PC-3 (cell line): ENCODE measurements at regions not wholly inside any gene's neighbourhood (a gene's known extent, or its start where the extent isn't known, plus 50 kb on each side); places are given as distances from the start of the nearest gene placed in this dataset.

Experiments used
- ATAC-seq: fragments of 200-7000 bp; cut with Tn5 transposase; 2 replicates; pipeline ENCODE4 v1.9.1; 2020; ENCODE audit warnings: mild to moderate bottlenecking, moderate library complexity
- BruUV-seq: library from RNA; stranded (reverse); fragments of 400-500 nt; replicated peaks from 2 replicates; lab custom pipeline; 2021; lab: Mats Ljungman, UMichigan
- CTCF ChIA-PET: fragments of 300-600 bp; sonication (Branson Sonifier 250); formaldehyde crosslinking; loops from one replicate; lab custom pipeline; 2022; ENCODE audit warnings: antibody characterized with exemption; lab: Charles Lee
- POLR2A ChIA-PET: fragments of 300-600 bp; sonication (Branson Sonifier 250); formaldehyde crosslinking; loops from one replicate; lab custom pipeline; 2022; ENCODE audit warnings: antibody characterized with exemption; ENCODE audit not compliant: unreplicated experiment; lab: Charles Lee
- DNase-seq: peaks from one replicate; pipeline ENCODE4 v3.0.0-alpha.2; 2015
- H2AFZ ChIP-seq: fragments of 300-600 bp; sonication (generic); 2 replicates; pipeline ENCODE4 v1.6.0; 2016; ENCODE audit warnings: antibody characterized with exemption, low read length
- H3F3A ChIP-seq: fragments of 300-600 bp; sonication (generic); one replicate; pipeline ENCODE4 v1.6.0; 2017; ENCODE audit warnings: antibody characterized with exemption, low read length, control low read depth, mild to moderate bottlenecking; ENCODE audit not compliant: unreplicated experiment
- H3K27ac ChIP-seq: fragments of 300-600 bp; sonication (generic); 2 replicates; pipeline ENCODE4 v1.5.1; 2016; ENCODE audit warnings: mild to moderate bottlenecking, low read length
- H3K27me3 ChIP-seq: fragments of 300-600 bp; sonication (generic); 2 replicates; pipeline ENCODE4 v1.6.1; 2016; ENCODE audit warnings: low read length, mixed read lengths
- H3K36me3 ChIP-seq: fragments of 300-600 bp; sonication (generic); 2 replicates; pipeline ENCODE4 v1.6.1; 2016; ENCODE audit warnings: low read depth, mixed run types, low read length, mixed read lengths
- H3K4me1 ChIP-seq: fragments of 300-600 bp; sonication (generic); 2 replicates; pipeline ENCODE4 v1.5.1; 2016; ENCODE audit warnings: low read length; ENCODE audit not compliant: insufficient read depth
- H3K4me2 ChIP-seq: fragments of 300-600 bp; sonication (generic); 2 replicates; pipeline ENCODE4 v1.6.0; 2016; ENCODE audit warnings: low read length
- H3K4me3 ChIP-seq: fragments of 300-600 bp; sonication (generic); 2 replicates; pipeline ENCODE4 v1.5.1; 2016; ENCODE audit warnings: mild to moderate bottlenecking, low read length, mixed read lengths
- H3K79me2 ChIP-seq: fragments of 300-600 bp; sonication (generic); 2 replicates; pipeline ENCODE4 v1.6.1; 2017; ENCODE audit warnings: low read length, mixed read lengths
- H3K9ac ChIP-seq: fragments of 300-600 bp; sonication (generic); 2 replicates; pipeline ENCODE4 v1.6.0; 2016; ENCODE audit warnings: mild to moderate bottlenecking, low read length
- H3K9me2 ChIP-seq: fragments of 300-600 bp; sonication (generic); replicated peaks from 2 replicates; pipeline ENCODE4 v1.6.1; 2016; ENCODE audit warnings: mixed run types, low read length, mixed read lengths
- H3K9me3 ChIP-seq: fragments of 300-600 bp; sonication (generic); 2 replicates; pipeline ENCODE4 v1.6.1; 2016; ENCODE audit warnings: low read length, mixed read lengths
- H4K20me1 ChIP-seq: fragments of 300-600 bp; sonication (generic); 2 replicates; pipeline ENCODE4 v1.6.1; 2016; ENCODE audit warnings: low read length, mixed read lengths
- EZH2 ChIP-seq: fragments of 300-600 bp; sonication (generic); IDR thresholded peaks from one replicate; pipeline ENCODE4 v1.6.1; 2017; ENCODE audit warnings: antibody characterized with exemption, mild to moderate bottlenecking, low read length; ENCODE audit not compliant: unreplicated experiment
- EZH2phosphoT487 ChIP-seq: fragments of 300-600 bp; sonication (generic); IDR thresholded peaks from 2 replicates; pipeline ENCODE4 v1.6.1; 2018; ENCODE audit warnings: mild to moderate bottlenecking, antibody characterized with exemption, low read length, borderline replicate concordance
- intact Hi-C: fragments of 100-400 bp; cut with micrococcal nuclease; formaldehyde crosslinking; loops from 2 replicates; pipeline ENCODE4 v1.9.0; 2023
- TF ChIP-seq, protein P1 (sequence below): fragments of 300-600 bp; sonication (generic); conservative IDR thresholded peaks from 2 replicates; pipeline ENCODE4 v1.5.1; 2017; ENCODE audit warnings: antibody characterized with exemption, low read depth, mild to moderate bottlenecking, low read length

DNA sequence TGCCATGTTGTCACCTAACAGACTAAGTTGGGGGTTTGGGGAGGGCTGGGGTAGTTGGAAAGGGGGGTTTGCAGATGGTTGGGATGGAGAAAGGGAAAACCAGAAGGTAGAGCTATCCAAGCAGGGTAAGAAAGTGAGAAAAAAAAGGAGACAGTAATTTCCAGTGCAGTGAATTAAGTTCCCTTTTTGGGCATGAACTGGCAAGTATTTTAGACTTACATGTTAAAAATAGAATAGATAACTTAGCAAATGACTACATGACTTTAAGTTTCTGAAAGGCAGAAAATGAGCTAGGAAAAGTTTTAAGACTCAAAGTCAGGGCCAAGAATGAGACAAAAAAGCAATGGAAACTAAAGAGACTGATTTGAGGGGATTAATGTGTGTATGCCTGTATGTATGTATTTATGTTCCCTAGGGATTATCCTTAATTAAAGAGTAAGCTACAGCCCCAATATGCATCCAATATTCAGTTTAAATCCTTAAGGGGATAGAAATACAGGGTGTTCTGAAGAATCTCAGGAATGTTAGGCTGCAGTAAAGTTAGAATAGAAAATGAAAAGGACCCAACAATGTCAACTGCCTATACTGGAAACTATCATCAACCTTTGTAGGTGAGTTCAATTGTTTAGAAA, 285.2 kb upstream of the MME start:
- Histone ChIP-seq H3K4me1 (no peaks in the 10 kb centered on the region), H3K79me2 (no peaks in the 10 kb centered on the region), H3K9me2 (no peaks in the 10 kb centered on the region), H3F3A (no peaks in the 10 kb centered on the region), H3K27me3 (no peaks in the 10 kb centered on the region), H3K9ac (no peak overlapping the region), H3K9me3 (no peaks in the 10 kb centered on the region), H4K20me1 (no peaks in the 10 kb centered on the region), H3K36me3 (no peaks in the 10 kb centered on the region), H2AFZ (no peak overlapping the region), H3K4me3 (no peak overlapping the region), H3K27ac (no peak overlapping the region), H3K4me2 (no peak overlapping the region)
- no TSS peak for BruUV-seq
- TF ChIP-seq EZH2 (no peak), EZH2phosphoT487 (no peak)
- TF ChIP-seq, protein P1, sequence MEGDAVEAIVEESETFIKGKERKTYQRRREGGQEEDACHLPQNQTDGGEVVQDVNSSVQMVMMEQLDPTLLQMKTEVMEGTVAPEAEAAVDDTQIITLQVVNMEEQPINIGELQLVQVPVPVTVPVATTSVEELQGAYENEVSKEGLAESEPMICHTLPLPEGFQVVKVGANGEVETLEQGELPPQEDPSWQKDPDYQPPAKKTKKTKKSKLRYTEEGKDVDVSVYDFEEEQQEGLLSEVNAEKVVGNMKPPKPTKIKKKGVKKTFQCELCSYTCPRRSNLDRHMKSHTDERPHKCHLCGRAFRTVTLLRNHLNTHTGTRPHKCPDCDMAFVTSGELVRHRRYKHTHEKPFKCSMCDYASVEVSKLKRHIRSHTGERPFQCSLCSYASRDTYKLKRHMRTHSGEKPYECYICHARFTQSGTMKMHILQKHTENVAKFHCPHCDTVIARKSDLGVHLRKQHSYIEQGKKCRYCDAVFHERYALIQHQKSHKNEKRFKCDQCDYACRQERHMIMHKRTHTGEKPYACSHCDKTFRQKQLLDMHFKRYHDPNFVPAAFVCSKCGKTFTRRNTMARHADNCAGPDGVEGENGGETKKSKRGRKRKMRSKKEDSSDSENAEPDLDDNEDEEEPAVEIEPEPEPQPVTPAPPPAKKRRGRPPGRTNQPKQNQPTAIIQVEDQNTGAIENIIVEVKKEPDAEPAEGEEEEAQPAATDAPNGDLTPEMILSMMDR, result no peak
- intact Hi-C loops, result no loop called here
- DNase-seq (no peak), ATAC-seq (no peak)
- CTCF ChIA-PET, result no interaction called here
- POLR2A ChIA-PET, result no interaction called here

DNA sequence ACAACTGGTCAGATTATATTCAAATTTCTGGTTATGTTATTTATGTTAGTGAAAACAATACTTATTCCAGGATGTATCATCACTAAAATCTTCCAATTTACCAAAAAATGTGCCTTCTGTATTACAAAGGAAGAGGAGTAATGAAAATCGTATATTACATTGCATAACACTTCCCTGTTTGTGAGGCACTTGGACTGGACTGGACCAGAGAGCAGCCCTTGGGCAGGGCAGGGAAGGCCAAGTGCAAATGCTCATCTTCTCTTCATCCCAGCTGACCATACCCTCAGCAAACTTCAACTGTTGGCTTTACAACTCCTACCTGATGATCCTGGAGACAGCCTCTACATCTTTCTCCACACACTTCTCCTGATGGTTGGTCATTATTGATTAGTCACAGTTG, 285.7 kb upstream of the MME start:
- intact Hi-C loops, result no loop called here
- no peaks in the 10 kb centered on the region for H4K20me1 ChIP-seq
- H3K9me3 ChIP-seq, result no peaks in the 10 kb centered on the region
- H3K79me2 ChIP-seq, result no peaks in the 10 kb centered on the region
- no peak overlapping the region for H3K4me3 ChIP-seq
- no peak overlapping the region for H2AFZ ChIP-seq
- H3K4me2 ChIP-seq, result no peak overlapping the region
- DNase-seq (no peak), ATAC-seq (no peak)
- no peak overlapping the region for H3K27ac ChIP-seq
- H3K27me3 ChIP-seq, result no peaks in the 10 kb centered on the region
- H3F3A ChIP-seq, result no peaks in the 10 kb centered on the region
- no peaks in the 10 kb centered on the region for H3K4me1 ChIP-seq
- TF ChIP-seq, protein P1, result no peak
- no peaks in the 10 kb centered on the region for H3K9me2 ChIP-seq
- CTCF ChIA-PET, result no interaction called here
- BruUV-seq, result no TSS peak
- POLR2A ChIA-PET, result no interaction called here
- no peak overlapping the region for H3K9ac ChIP-seq
- H3K36me3 ChIP-seq, result no peaks in the 10 kb centered on the region

DNA sequence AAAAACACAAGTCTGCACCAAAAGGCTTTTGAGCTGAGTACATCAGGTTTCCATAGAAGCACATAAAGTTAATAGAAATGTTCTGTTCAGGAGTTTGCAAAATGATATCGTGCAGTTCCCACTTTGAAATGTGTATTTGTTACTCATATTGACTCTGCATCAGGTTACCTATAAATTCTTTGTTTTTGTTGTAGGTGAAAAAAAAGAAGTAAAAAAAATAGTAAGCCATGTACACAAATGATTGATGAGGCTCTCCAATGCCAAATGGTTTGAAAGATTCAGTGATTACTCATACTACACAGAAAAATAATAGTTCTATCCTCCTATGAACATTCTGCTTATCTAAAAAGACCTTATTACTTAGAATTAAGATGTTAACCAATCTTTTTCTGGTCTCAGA, 287.3 kb upstream of the MME start:
- DNase-seq (peak; percentile 20), ATAC-seq (no peak)
- Histone ChIP-seq H3F3A (no peaks in the 10 kb centered on the region), H3K27ac (no peak overlapping the region), H3K4me1 (no peaks in the 10 kb centered on the region), H3K27me3 (no peaks in the 10 kb centered on the region), H3K4me2 (no peak overlapping the region), H3K79me2 (no peaks in the 10 kb centered on the region), H4K20me1 (no peaks in the 10 kb centered on the region), H3K9ac (no peak overlapping the region), H3K9me2 (no peaks in the 10 kb centered on the region), H2AFZ (no peak overlapping the region), H3K4me3 (no peak overlapping the region), H3K36me3 (no peaks in the 10 kb centered on the region), H3K9me3 (no peaks in the 10 kb centered on the region)
- TF ChIP-seq EZH2 (no peak), EZH2phosphoT487 (no peak)
- TF ChIP-seq, protein P1, result no peak
- no TSS peak for BruUV-seq
- ChIA-PET POLR2A (no interaction called here), CTCF (no interaction called here)
- intact Hi-C loops, result no loop called here
